ENCODE measurements at regions not wholly inside any gene's neighbourhood (a gene's known extent, or its start where the extent isn't known, plus 50 kb on each side); places are given as distances from the start of the nearest gene placed in this dataset.

DNA sequence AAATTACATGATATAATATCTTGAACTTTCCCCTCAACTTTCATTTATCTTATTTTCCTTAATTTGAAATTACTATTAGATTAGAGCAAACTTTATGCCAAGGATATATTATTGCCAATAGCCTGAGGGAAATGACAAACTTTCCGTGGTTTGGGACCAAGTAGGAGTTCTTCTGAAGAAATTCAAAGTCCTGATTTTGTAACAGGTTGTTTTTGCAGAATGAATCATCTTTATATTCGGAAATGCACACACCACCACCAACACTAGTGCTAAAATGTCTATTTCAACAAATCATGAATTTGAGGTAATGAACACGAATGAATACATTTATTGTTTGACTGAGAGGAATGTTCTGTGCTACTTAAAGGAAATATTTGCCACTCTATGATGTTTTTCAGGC, 226.7 kb downstream of the GRIA2 start:
- no peak for TF ChIP-seq POLR2AphosphoS5 (IDR thresholded peaks at IDR 0.05; ENCODE audit: low read depth)
- TF ChIP-seq, protein P1, sequence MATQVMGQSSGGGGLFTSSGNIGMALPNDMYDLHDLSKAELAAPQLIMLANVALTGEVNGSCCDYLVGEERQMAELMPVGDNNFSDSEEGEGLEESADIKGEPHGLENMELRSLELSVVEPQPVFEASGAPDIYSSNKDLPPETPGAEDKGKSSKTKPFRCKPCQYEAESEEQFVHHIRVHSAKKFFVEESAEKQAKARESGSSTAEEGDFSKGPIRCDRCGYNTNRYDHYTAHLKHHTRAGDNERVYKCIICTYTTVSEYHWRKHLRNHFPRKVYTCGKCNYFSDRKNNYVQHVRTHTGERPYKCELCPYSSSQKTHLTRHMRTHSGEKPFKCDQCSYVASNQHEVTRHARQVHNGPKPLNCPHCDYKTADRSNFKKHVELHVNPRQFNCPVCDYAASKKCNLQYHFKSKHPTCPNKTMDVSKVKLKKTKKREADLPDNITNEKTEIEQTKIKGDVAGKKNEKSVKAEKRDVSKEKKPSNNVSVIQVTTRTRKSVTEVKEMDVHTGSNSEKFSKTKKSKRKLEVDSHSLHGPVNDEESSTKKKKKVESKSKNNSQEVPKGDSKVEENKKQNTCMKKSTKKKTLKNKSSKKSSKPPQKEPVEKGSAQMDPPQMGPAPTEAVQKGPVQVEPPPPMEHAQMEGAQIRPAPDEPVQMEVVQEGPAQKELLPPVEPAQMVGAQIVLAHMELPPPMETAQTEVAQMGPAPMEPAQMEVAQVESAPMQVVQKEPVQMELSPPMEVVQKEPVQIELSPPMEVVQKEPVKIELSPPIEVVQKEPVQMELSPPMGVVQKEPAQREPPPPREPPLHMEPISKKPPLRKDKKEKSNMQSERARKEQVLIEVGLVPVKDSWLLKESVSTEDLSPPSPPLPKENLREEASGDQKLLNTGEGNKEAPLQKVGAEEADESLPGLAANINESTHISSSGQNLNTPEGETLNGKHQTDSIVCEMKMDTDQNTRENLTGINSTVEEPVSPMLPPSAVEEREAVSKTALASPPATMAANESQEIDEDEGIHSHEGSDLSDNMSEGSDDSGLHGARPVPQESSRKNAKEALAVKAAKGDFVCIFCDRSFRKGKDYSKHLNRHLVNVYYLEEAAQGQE (IDR thresholded peaks at IDR 0.05; ENCODE audit: unreplicated experiment), result no peak
- TF ChIP-seq, protein P2, sequence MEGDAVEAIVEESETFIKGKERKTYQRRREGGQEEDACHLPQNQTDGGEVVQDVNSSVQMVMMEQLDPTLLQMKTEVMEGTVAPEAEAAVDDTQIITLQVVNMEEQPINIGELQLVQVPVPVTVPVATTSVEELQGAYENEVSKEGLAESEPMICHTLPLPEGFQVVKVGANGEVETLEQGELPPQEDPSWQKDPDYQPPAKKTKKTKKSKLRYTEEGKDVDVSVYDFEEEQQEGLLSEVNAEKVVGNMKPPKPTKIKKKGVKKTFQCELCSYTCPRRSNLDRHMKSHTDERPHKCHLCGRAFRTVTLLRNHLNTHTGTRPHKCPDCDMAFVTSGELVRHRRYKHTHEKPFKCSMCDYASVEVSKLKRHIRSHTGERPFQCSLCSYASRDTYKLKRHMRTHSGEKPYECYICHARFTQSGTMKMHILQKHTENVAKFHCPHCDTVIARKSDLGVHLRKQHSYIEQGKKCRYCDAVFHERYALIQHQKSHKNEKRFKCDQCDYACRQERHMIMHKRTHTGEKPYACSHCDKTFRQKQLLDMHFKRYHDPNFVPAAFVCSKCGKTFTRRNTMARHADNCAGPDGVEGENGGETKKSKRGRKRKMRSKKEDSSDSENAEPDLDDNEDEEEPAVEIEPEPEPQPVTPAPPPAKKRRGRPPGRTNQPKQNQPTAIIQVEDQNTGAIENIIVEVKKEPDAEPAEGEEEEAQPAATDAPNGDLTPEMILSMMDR (conservative IDR thresholded peaks at IDR 0.05; ENCODE audit: low read depth in 2 of 2), result no peak
- TF ChIP-seq EZH2 (IDR thresholded peaks at IDR 0.05; ENCODE audit: low read depth, unreplicated experiment), result no peak
- no peak for TF ChIP-seq EZH2phosphoT487 (IDR thresholded peaks at IDR 0.05; ENCODE audit: unreplicated experiment)
- no peak for TF ChIP-seq JUNB (IDR thresholded peaks at IDR 0.05; ENCODE audit: unreplicated experiment)
